GM19238 (cell line): ENCODE measurements at regions not wholly inside any gene's neighbourhood (a gene's known extent, or its start where the extent isn't known, plus 50 kb on each side); places are given as distances from the start of the nearest gene placed in this dataset.
"Not testable (repeated sequence)": the region's sequence is repeated elsewhere in the genome, so short reads cannot be mapped to it uniquely, and the experiment has no call there.

Experiments used
- DNase-seq: peaks from one replicate; pipeline ENCODE4 v3.0.0; 2011; ENCODE audit warnings: low spot score; ENCODE audit not compliant: insufficient read length

- DNase-seq = no peak
Observed at GRCh38 chr21:36207577-36208320, 51.1 kb downstream of the DOP1B start.

DNA sequence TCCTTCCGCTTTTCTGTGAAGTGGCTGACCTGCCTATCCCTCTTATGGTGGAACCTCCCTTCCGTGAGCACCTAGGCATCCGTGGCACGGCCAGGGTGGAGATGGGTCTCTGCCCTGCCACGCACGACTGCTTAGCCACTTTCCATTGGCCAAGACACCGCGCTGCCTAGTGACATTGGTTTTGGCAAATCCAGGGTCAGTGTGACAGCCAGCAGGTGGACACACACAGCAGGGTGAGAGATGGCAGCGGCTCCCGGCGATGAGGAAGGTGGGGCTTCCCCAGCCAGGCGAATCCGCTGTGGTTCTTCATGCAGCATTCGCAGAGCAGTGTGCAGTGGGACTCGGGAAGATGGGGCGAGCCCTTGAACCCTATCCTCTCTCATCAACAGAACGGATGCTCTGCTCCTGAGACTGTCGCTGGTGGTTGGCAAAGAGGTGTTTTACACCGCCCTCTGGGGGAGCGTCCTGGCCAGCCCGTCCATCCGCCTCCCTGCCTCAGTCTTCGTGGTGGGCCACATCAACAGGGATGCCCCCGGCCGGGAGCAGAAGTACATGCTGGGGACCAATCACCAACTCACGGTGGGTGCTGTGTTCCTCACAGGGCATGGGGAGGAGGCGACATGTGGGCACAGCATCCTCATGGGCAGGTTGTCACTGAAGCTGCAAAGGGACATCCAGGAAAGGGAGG lies 51.8 kb downstream of the DOP1B start:
- no peak for DNase-seq

DNA sequence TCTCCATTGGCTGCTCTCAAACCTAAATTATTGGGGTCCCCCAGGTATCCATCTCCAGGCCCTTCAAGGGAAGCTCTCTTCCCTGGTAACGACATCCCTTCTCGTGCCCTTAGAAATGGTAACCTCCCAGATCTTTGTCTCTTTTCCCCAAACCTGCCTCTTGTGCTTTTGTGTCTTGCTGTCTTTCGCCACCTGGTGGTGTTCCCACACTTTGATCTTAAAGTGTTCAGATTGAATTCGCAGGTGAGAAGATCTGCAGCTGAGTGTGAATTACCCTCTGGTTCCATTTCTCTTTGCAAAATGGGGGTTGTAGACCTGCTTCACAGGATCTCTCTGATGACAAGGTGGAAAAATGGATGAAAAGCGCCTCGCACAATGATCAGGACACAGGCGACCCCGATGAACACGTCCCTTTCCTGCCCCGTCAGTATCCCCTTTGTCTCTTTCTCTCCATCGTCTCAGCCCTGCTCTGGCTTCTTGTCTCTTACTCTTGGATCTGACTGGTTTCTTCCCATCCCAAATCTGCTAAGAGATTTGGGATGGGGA lies 53.1 kb downstream of the DOP1B start:
- DNase-seq = peak; percentile 11

DNA sequence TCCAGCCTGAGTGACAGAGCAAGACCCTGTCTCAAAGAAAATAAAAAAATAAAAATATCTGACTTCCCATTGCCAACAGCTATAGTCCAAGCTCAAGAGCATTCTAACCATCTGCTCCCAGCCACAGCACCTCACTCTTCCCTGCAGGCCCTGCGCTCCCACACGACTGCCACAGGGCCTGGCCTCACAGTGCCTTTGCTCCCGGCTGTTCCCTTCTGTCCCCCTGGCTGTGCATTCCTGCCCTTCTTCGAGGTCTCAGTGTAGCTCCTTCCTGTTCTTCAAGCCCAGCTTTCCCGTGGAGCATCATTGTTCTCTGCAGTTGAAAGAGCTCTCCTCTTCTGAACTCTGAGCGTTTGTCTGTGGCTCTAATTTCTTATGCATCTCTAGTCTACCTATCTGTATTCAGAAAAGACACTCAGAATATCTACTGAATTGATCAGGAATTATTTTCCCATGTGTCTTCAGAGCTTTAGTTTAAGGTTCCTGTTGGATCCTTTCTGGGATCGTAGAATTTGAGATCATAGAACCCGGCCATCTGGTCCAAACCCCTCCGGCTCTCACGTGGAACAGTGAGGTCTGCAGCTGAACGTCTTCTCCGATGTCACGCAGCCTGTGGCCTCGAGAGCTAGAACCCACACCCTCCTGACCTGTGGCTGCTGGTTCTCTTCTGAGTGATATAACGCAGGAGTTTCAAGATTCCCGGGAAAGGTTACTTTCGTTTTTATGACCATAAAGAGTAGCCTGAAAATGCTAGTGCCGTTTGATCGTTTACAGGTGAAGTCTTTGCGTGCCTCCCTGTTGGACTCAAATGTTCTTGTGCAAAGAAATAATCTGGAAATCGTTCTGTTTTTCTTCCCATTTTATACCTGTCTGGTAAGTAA lies 54.4 kb downstream of the DOP1B start:
- no peak for DNase-seq

- no peak for DNase-seq
Observed at GRCh38 chr21:36211660-36212512, 55.3 kb downstream of the DOP1B start.

DNA sequence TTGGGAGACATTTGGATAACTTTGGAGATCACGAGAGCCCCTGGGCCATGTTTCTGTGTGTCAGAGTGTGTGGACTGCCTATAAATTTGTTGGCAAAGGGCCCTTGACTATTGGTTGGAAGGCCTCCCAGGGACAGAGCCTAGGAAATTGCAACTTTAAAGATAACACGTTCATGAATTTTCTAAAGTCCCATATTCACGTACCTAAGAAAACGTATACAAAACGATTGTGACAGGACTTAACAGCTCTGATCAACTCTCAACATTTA lies 55.8 kb downstream of the DOP1B start:
- DNase-seq = no peak

DNA sequence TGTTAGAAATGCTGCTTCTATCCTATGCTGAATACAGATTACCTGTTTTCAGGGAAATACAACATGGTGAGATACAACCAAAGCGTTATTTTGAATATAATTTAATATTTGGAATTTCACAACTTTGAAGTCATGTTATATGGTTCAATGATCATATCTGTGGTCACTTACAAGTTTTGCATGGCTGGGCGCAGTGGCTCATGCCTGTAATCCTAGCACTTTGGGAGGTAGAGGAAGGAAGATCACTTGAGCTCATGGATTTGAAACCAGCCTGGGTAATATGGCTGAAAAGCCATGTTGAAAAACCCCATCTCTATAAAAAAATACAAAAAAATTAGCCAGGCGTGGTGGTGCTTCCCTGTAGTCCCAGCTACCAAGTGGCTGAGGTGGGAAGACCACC lies 57.9 kb downstream of the DOP1B start:
- no peak for DNase-seq

DNA sequence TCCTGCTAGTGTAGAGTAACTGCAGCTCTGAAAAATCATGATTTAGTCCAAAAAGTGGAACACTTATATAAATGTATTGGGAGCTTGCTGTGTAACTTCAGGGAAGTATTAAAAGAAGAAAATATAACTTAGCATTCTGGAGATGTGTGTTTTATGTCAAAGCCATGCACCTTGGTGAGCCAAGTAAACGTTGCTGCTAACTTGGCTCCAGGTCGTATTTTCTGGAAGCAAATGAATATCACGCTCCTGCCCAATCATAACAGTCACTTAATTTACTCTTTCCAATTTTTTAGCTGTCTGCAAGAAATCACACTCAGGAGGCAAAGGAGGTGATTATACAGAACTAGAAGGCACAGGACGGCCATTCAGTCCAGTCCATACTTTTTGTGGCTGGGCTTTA lies 61.1 kb downstream of the DOP1B start:
- DNase-seq = no peak

- no peak for DNase-seq
Observed at GRCh38 chr21:36218691-36219090, 62.1 kb downstream of the DOP1B start.

DNA sequence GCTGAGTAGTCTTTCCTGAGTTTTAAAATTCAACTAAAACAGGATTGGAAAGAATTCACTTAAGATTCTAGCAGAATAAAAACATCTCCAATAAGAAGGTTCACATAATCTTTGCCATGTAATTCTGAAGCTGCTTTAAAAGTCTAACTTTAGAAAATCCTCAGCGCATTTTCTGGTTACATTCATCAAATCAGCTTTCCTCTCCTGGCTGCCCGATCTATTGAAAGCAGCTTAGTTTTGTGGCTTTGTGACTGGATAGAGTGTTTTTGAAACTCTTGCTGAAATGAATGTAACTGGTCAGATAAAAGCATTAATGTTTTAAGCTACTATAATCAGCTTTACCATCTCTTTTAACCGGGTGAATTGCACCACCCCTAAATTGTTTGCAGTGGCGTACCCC lies 66.8 kb downstream of the DOP1B start:
- DNase-seq = no peak

- no peak for DNase-seq
Observed at GRCh38 chr21:36229181-36229580, 72.6 kb downstream of the DOP1B start.

- not testable (repeated sequence) for DNase-seq
Observed at GRCh38 chr21:36231444-36231843, 74.8 kb downstream of the DOP1B start.

- no peak for DNase-seq
Observed at GRCh38 chr21:36232641-36233040, 76.0 kb downstream of the DOP1B start.

- DNase-seq = no peak
Observed at GRCh38 chr21:36235058-36235582, 78.5 kb downstream of the DOP1B start.

DNA sequence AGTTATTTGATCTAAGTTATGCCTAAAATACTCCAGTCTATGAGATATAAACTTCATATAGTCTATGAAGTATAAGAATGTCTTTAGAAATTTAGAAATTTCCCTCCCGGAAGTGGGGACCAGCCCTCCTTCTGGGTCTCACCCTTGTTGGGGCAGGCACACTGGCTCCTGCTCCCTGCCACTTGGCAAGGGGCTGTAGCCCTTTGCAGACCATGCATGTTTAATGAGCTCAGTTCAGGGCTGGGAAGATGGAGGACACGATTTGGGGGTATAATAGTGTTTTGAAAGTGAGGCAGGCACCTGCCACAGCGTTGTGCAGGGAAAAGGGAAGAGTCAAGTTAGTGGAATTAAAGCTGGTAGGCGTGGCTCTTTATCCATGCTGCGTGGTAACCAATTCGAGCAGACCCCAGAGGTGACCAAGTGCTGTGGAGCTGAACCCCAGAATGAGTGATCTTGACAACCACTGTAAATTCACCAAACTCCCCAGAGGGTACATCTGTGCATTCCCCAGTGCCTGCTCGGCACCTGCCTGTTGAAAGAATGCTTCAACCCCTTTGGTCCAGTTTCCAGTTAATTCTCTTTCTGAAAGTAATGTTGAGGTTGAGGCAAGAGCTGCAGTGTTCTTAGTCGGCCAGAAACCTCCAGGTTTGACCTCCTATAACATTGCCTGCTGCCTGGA lies 79.6 kb downstream of the DOP1B start:
- DNase-seq = no peak

GRCh38 chr21:36237441-36237840 lies 80.8 kb downstream of the DOP1B start:
- DNase-seq = no peak

DNA sequence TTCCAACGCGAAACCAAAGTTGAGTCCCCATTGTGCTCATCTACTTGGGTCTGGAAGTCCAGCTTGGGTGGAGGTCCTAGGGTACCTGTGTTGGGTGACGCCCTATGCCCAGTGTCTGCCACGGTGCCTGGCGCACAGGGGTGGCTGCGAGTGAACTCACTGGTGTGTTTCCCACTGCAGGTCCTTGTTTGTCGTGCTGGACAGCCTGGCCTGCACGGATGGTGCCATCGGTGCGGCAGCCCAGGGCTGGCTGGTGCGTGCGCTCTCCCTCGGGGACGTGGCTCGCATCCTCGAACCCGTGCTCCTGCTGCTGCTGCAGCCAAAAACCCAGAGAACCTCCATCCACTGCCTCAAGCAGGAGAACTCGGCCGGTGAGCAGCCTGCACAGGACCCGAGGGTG lies 80.4 kb upstream of the MORC3 start:
- DNase-seq = no peak

GRCh38 chr21:36241717-36242116 lies 78.3 kb upstream of the MORC3 start:
- DNase-seq = no peak

DNA sequence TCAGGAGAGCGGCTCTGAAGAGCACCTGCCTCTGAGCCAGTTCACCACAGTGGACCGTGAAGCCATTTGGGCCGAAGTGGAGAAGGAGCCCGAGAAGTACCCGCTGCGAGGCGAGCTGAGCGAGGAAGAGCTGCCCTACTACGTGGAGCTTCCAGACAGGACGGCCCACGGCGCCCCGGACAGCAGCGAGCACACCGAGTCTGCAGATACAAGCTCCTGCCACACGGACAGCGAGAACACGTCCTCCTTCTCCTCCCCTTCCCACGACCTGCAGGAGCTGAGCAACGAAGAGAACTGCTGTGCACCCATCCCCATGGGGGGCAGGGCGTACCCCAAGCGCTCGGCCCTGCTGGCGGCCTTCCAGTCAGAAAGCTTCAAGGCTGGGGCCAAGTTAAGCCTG lies 74.9 kb upstream of the MORC3 start:
- no peak for DNase-seq

DNA sequence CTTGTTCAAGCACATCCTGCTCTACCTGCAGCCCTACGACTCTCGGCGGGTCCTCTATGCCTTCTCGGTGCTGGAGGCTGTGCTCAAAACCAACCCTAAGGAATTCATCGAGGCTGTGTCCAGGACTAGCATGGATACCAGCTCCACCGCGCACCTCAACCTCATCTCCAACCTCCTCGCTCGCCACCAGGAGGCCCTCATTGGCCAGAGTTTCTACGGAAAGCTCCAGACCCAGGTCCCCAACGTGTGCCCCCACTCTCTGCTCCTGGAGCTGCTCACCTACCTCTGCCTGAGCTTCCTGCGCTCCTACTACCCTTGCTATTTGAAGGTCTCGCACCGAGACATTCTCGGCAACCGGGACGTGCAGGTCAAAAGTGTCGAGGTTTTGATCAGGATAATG lies 74.3 kb upstream of the MORC3 start:
- DNase-seq = no peak
